K562 (cell line): ENCODE measurements at regions not wholly inside any gene's neighbourhood (a gene's known extent, or its start where the extent isn't known, plus 50 kb on each side); places are given as distances from the start of the nearest gene placed in this dataset.

Experiments
- ATAC-seq: fragments of 200-7000 bp; cut with Tn5 transposase; 3 replicates; pipeline ENCODE4 v1.9.1; 2020; ENCODE audit warnings: moderate library complexity
- BruUV-seq: library from RNA; stranded (reverse); fragments of 400-500 nt; replicated peaks from 2 replicates; lab custom pipeline; 2021; lab: Mats Ljungman, UMichigan
- CTCF ChIA-PET: fragments of 300-600 bp; formaldehyde crosslinking; extraction: SDS; loops from one replicate; lab custom pipeline; 2021; ENCODE audit warnings: low intra/inter-chr PET ratio; lab: Yijun Ruan, JAX
- POLR2A ChIA-PET: fragments of 300-600, 350-650 bp; sonication (Branson Sonifier 250); formaldehyde crosslinking; extraction: SDS; loops from one replicate; lab custom pipeline; 2021; ENCODE audit warnings: antibody characterized with exemption, inconsistent platforms; lab: Yijun Ruan, JAX
- DNase-seq, 4 experiments: peaks; one replicate each; pipeline versions ENCODE4 v3.0.0 to v3.0.0-alpha.2; 2011 to 2018; ENCODE audit warnings: low spot score in 3 of 4, mixed read lengths in 3 of 4; ENCODE audit errors: extremely low read depth in 1 of 4
- FAIRE-seq: peaks from 2 replicates; lab custom pipeline; 2011; peaks lifted over from hg19 to GRCh38; lab: Jason Lieb, UNC
- H2AFZ ChIP-seq: 2 replicates; pipeline ENCODE4 v1.6.0; 2011; ENCODE audit warnings: low read depth, low read length, control low read depth, inconsistent platforms
- H3K27ac ChIP-seq: fragments of 200-600 bp; 3 replicates; pipeline ENCODE4 v1.8.0; 2011; ENCODE audit warnings: low read depth, mild to moderate bottlenecking, control low read depth, inconsistent platforms, low read length, moderate library complexity, mixed read lengths; ENCODE audit errors: extremely low read depth
- H3K27me3 ChIP-seq, 2 experiments: fragments of 300-600 bp in 1 of 2; 2 replicates in 1 of 2; 3 replicates in 1 of 2; pipeline versions ENCODE4 v1.6.0 to v1.8.0; 2011; ENCODE audit warnings: inconsistent platforms in 2 of 2, low read length in 2 of 2, mild to moderate bottlenecking in 1 of 2, mixed read lengths in 1 of 2, moderate library complexity in 1 of 2; ENCODE audit not compliant: control insufficient read depth in 2 of 2, insufficient read depth in 2 of 2
- H3K36me3 ChIP-seq: fragments of 300-600 bp; 3 replicates; pipeline ENCODE4 v1.8.0; 2011; ENCODE audit warnings: mild to moderate bottlenecking, low read length, inconsistent platforms; ENCODE audit not compliant: control insufficient read depth, insufficient read depth
- H3K4me1 ChIP-seq, 2 experiments: fragments of 200-600 bp in 1 of 2; replicated peaks in 1 of 2; 2 replicates in 1 of 2; 3 replicates in 1 of 2; pipeline versions ENCODE4 v1.5.1 to v1.8.0; 2011; ENCODE audit warnings: inconsistent platforms in 2 of 2, low read length in 2 of 2, mild to moderate bottlenecking in 1 of 2, mixed read lengths in 1 of 2, moderate library complexity in 1 of 2; ENCODE audit not compliant: control insufficient read depth in 2 of 2, insufficient read depth in 2 of 2
- H3K4me2 ChIP-seq: 2 replicates; pipeline ENCODE4 v1.6.1; 2011; ENCODE audit warnings: low read length, control low read depth, inconsistent platforms, mixed read lengths; ENCODE audit not compliant: insufficient read depth
- H3K4me3 ChIP-seq: fragments of 200-600 bp; sonication (generic), shearing (Covaris generic); 2 replicates; pipeline ENCODE4 v1.5.1; 2016; ENCODE audit warnings: control low read depth, inconsistent platforms
- H3K79me2 ChIP-seq: fragments of 200-600 bp; 3 replicates; pipeline ENCODE4 v1.8.0; 2011; ENCODE audit warnings: low read length, inconsistent platforms; ENCODE audit not compliant: control insufficient read depth, insufficient read depth
- H3K9ac ChIP-seq, 2 experiments: 2 replicates each; pipeline versions ENCODE4 v1.6.0 to v1.6.1; 2011; ENCODE audit warnings: low read depth in 2 of 2, low read length in 2 of 2, control low read depth in 1 of 2, inconsistent platforms in 1 of 2, mild to moderate bottlenecking in 1 of 2, mixed read lengths in 1 of 2; ENCODE audit not compliant: insufficient read depth in 1 of 2
- H3K9me1 ChIP-seq: one replicate; pipeline ENCODE4 v1.6.0; 2011; ENCODE audit warnings: inconsistent platforms, mild to moderate bottlenecking, low read length, moderate library complexity; ENCODE audit not compliant: control insufficient read depth, insufficient read depth
- H3K9me3 ChIP-seq: replicated peaks from 2 replicates; pipeline ENCODE4 v1.5.1; 2011; ENCODE audit warnings: low read depth, low read length, inconsistent platforms; ENCODE audit not compliant: control insufficient read depth, insufficient read depth
- H4K20me1 ChIP-seq: replicated peaks from 2 replicates; pipeline ENCODE4 v1.6.1; 2011; ENCODE audit warnings: low read length, inconsistent platforms, mixed read lengths; ENCODE audit not compliant: control insufficient read depth, insufficient read depth
- ARHGAP35 ChIP-seq: fragments of 450-650 bp; IDR thresholded peaks from 2 replicates; pipeline ENCODE4 v1.6.1; 2018; ENCODE audit not compliant: partially characterized antibody
- BRF2 ChIP-seq: IDR thresholded peaks from 3 replicates; pipeline ENCODE4 v1.6.1; 2011; ENCODE audit warnings: borderline replicate concordance, mild to moderate bottlenecking; ENCODE audit not compliant: insufficient read length, insufficient read depth
- GTF2F1 ChIP-seq: IDR thresholded peaks from 2 replicates; pipeline ENCODE4 v1.6.1; 2011; ENCODE audit warnings: low read depth, low read length, improper control_type of control experiment
- JUN ChIP-seq, 2 experiments: sonication (generic) in 1 of 2; formaldehyde crosslinking in 1 of 2; IDR thresholded peaks; 2 replicates each; pipeline versions ENCODE4 v1.6.1 to v1.8.0; 2012 to 2022; ENCODE audit warnings: borderline replicate concordance in 2 of 2, mild to moderate bottlenecking in 2 of 2, improper control_type of control experiment in 1 of 2, low read depth in 1 of 2, low read length in 1 of 2, missing genetic modification reagents in 1 of 2
- LCOR ChIP-seq: sonication (generic); formaldehyde crosslinking; IDR thresholded peaks from 2 replicates; pipeline ENCODE4 v1.8.0; 2022; ENCODE audit warnings: mild to moderate bottlenecking, missing genetic modification reagents
- TARDBP ChIP-seq: fragments of 450-650 bp; IDR thresholded peaks from 2 replicates; pipeline ENCODE4 v1.6.1; 2016
- ZNF551 ChIP-seq: fragments of 250-450 bp; sonication (Bioruptor Pico); IDR thresholded peaks from 2 replicates; pipeline ENCODE4 v1.5.0; 2021; ENCODE audit warnings: mild to moderate bottlenecking, moderate library complexity
- WGBS: fragments of 100-300 bp; shearing (Covaris generic); methylation state at CpG from one replicate; pipeline ENCODE4 v1.1.6; 2016; ENCODE audit warnings: low coverage, mixed read lengths; ENCODE audit not compliant: insufficient coverage; ENCODE audit errors: missing lambda C conversion rate; 5-methylcytosine and 5-hydroxymethylcytosine counted together
- in situ Hi-C: fragments of 300-500 bp; cut with MboI; formaldehyde crosslinking; loops from 4 replicates; pipeline ENCODE4 v1.15.0; 2018; ENCODE audit warnings: inconsistent platforms, mixed read lengths
- intact Hi-C: fragments of 100-400 bp; cut with micrococcal nuclease; formaldehyde crosslinking; loops from 2 replicates; pipeline ENCODE4 v1.14.2; 2022

- Histone ChIP-seq H3K4me1 (no peaks in the 10 kb centered on the region), H3K4me3 (no peak overlapping the region), H2AFZ (no peak overlapping the region), H3K27ac (no peak overlapping the region), H3K36me3 (no peaks in the 10 kb centered on the region), H4K20me1 (no peaks in the 10 kb centered on the region), H3K79me2 (no peaks in the 10 kb centered on the region), H3K9me1 (no peaks in the 10 kb centered on the region), H3K9me3 (no peaks in the 10 kb centered on the region), H3K27me3 (peaks cover 5 to 7% of the 10 kb centered on the region in 2 experiments), H3K9ac (no peak overlapping the region), H3K4me2 (no peak overlapping the region)
- intact Hi-C loops, result no loop called here
- no peak for DNase-seq
- ChIA-PET POLR2A (no interaction called here), CTCF (no interaction called here)
- FAIRE-seq, result no peak
- BruUV-seq, result no TSS peak
- 8% methylated on average over 8 of the region's 8 CpGs for WGBS
- ATAC-seq, result no peak
- no peak for TF ChIP-seq GTF2F1
- TF ChIP-seq JUN (IDR thresholded peaks at IDR 0.05; ENCODE audit: borderline replicate concordance, low read depth, low read length), result no peak
- no peak for TF ChIP-seq JUN (CRISPR knock-in tag; IDR thresholded peaks at IDR 0.05; ENCODE audit: borderline replicate concordance)
- no peak for TF ChIP-seq BRF2
- no peak for TF ChIP-seq LCOR (CRISPR knock-in tag)
- no peak for TF ChIP-seq TARDBP
- TF ChIP-seq ARHGAP35, result no peak
- TF ChIP-seq ZNF551 (CRISPR knock-in tag), result no peak
- in situ Hi-C loops, result no loop called here
Measured at GRCh38 chr18:78031991-78032390, 782.3 kb downstream of the GALR1 start.
